ENCODE measurements at regions not wholly inside any gene's neighbourhood (a gene's known extent, or its start where the extent isn't known, plus 50 kb on each side); places are given as distances from the start of the nearest gene placed in this dataset.

GRCh38 chr9:87795178-87795577, 69.3 kb downstream of the CTSL start:
- TF ChIP-seq POLR2AphosphoS5 (IDR thresholded peaks at IDR 0.05) (no peak), POLR2A (IDR thresholded peaks at IDR 0.05) (no peak), CTCF (IDR thresholded peaks at IDR 0.05) (no peak), EP300 (IDR thresholded peaks at IDR 0.05) (no peak)
